Muscle of leg (tissue), 3 donors: ENCODE measurements at regions not wholly inside any gene's neighbourhood (a gene's known extent, or its start where the extent isn't known, plus 50 kb on each side); places are given as distances from the start of the nearest gene placed in this dataset.
"Not testable (repeated sequence)": the region's sequence is repeated elsewhere in the genome, so short reads cannot be mapped to it uniquely, and the experiment has no call there.

Experiments
- DNase-seq: peaks from one replicate; pipeline ENCODE4 v3.0.0; 2013
- H3K27ac ChIP-seq: one replicate; pipeline ENCODE4 v1.5.1; 2013; ENCODE audit warnings: mild to moderate bottlenecking, low read length, control low read depth
- H3K27me3 ChIP-seq: one replicate; pipeline ENCODE4 v1.6.1; 2013; ENCODE audit warnings: low read length; ENCODE audit not compliant: control insufficient read depth, insufficient read depth
- H3K36me3 ChIP-seq: one replicate; pipeline ENCODE4 v1.6.1; 2013; ENCODE audit warnings: low read length; ENCODE audit not compliant: control insufficient read depth, insufficient read depth
- H3K4me1 ChIP-seq: one replicate; pipeline ENCODE4 v1.6.1; 2013; ENCODE audit warnings: low read length; ENCODE audit not compliant: control insufficient read depth, insufficient read depth
- H3K4me3 ChIP-seq: one replicate; pipeline ENCODE4 v1.5.1; 2013; ENCODE audit warnings: low read length, control low read depth
- H3K9me3 ChIP-seq: replicated peaks from 2 replicates; pipeline ENCODE4 v1.6.1; 2013; ENCODE audit warnings: low read depth, low read length; ENCODE audit not compliant: control insufficient read depth
- WGBS: methylation state at CpG from one replicate; pipeline ENCODE4 v1.1.5; 2013; ENCODE audit warnings: missing lambda C conversion rate; ENCODE audit not compliant: insufficient coverage; 5-methylcytosine and 5-hydroxymethylcytosine counted together

DNA sequence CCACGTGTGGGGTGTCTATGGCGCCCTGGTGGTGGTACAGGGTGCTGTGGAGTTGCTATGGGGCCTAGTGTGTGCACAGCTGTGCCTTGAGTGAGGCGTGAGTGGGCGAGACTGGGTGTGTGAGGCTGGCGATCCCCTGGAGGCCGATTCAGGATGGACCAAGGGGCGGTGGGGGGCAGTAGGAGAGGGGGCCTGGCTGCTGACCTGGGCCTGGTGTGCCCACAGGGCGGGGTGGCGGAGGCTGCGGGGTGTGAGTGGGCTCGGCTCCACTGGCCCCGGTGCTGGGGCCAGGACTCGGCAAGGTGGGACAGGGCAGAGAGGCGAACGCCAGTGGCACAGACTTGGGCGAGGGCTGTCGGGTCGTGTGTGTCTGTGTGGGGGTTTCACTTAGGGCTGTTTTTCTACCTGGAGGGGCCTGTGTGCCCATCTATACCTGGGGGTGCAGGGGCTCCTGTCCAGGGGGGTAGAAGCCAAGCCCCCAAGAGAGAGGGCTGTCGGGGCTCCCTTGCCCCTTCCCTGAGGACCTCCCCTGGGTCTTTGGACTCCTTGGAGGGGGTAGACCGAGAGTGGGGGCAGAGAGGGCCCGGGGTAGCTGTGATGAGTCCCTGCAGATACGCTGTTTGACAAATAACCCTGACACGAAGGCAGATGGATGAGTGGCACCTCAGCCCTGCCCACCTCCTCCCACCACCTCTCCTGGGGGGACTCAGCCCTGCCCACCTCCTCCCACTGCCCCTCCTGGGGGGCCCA is 194.6 kb downstream of the TMEM121 start:
- H3K4me3 ChIP-seq, H3K27me3 ChIP-seq, DNase-seq, H3K4me1 ChIP-seq, H3K9me3 ChIP-seq, H3K36me3 ChIP-seq, H3K27ac ChIP-seq: not testable (repeated sequence)
- 75% methylated on average over 1 of the region's 23 CpGs for WGBS

GRCh38 chr14:105721602-105721970 is 195.2 kb downstream of the TMEM121 start:
- WGBS: no CpG with 5 or more reads among the region's 17 CpGs
- H3K36me3 ChIP-seq, H3K27me3 ChIP-seq, H3K4me1 ChIP-seq, H3K4me3 ChIP-seq, DNase-seq, H3K27ac ChIP-seq, H3K9me3 ChIP-seq: not testable (repeated sequence)

GRCh38 chr14:105721996-105722709 is 195.8 kb downstream of the TMEM121 start:
- H3K27ac ChIP-seq: not testable (repeated sequence)

DNA sequence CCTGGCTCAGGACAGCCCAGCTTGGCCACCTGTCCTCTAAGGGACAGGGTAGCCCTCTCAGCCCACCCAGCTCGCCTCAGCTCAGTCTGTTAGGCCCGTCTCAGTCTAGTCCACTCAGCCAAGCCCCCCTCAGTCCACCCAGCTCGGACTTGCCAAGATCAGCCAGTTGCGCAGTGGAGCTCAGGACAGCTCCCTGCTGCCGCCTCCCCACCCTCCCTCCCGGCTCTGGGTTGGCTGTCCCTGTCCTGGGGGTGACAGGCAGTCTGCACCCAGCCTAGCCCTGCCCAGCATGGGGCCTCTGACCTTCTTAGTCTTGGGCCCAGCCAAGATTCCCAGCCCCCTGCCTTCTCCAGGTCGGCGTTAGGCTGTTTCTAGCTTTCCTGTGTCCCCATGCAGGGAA is 196.9 kb downstream of the TMEM121 start:
- WGBS: 100% methylated on average over 2 of the region's 8 CpGs
- not testable (repeated sequence) for H3K4me1 ChIP-seq, DNase-seq, H3K9me3 ChIP-seq, H3K27me3 ChIP-seq, H3K36me3 ChIP-seq, H3K4me3 ChIP-seq, H3K27ac ChIP-seq

More at GRCh38 chr14:105721996-105722709, 195.8 kb downstream of the TMEM121 start:
- not testable (repeated sequence) for H3K9me3 ChIP-seq, DNase-seq, H3K4me3 ChIP-seq, H3K27me3 ChIP-seq, H3K4me1 ChIP-seq, H3K36me3 ChIP-seq
- 92% methylated on average over 15 of the region's 40 CpGs for WGBS

DNA sequence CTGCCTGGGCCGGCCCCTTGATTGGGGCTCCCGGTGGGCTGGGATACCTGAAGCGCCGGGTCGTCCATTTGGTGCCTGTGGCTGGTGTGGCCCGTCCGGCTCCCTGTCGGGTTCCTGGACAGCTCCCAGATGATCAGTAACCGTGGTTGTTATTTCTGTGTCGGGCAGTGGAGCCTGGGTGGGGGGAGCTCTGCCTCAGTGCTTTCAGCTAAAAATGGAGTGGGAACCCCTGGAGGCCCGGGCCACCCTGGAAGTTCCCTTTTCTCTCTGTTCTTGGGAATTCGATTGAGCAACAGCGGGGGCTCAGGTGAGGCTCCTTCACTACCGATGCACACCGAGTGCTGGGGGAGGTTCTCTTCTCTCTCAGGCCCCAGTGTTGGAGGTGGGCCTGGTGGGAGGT is 197.4 kb downstream of the TMEM121 start:
- H3K27me3 ChIP-seq, DNase-seq, H3K4me3 ChIP-seq, H3K36me3 ChIP-seq, H3K4me1 ChIP-seq, H3K9me3 ChIP-seq, H3K27ac ChIP-seq: not testable (repeated sequence)
- 81% methylated on average over 5 of the region's 15 CpGs for WGBS

GRCh38 chr14:105729825-105730368 is 203.5 kb downstream of the TMEM121 start:
- not testable (repeated sequence) for DNase-seq
- WGBS: no CpG with 5 or more reads among the region's 8 CpGs

GRCh38 chr14:105730731-105731130 is 204.3 kb downstream of the TMEM121 start:
- DNase-seq, H3K36me3 ChIP-seq, H3K27me3 ChIP-seq, H3K4me1 ChIP-seq, H3K9me3 ChIP-seq, H3K27ac ChIP-seq, H3K4me3 ChIP-seq: not testable (repeated sequence)
- no CpG with 5 or more reads among the region's 7 CpGs for whole genome bisulfite sequencing

More at GRCh38 chr14:105729825-105730368, 203.5 kb downstream of the TMEM121 start:
- not testable (repeated sequence) for H3K27ac ChIP-seq, H3K9me3 ChIP-seq, H3K4me1 ChIP-seq, H3K4me3 ChIP-seq, H3K36me3 ChIP-seq, H3K27me3 ChIP-seq

DNA sequence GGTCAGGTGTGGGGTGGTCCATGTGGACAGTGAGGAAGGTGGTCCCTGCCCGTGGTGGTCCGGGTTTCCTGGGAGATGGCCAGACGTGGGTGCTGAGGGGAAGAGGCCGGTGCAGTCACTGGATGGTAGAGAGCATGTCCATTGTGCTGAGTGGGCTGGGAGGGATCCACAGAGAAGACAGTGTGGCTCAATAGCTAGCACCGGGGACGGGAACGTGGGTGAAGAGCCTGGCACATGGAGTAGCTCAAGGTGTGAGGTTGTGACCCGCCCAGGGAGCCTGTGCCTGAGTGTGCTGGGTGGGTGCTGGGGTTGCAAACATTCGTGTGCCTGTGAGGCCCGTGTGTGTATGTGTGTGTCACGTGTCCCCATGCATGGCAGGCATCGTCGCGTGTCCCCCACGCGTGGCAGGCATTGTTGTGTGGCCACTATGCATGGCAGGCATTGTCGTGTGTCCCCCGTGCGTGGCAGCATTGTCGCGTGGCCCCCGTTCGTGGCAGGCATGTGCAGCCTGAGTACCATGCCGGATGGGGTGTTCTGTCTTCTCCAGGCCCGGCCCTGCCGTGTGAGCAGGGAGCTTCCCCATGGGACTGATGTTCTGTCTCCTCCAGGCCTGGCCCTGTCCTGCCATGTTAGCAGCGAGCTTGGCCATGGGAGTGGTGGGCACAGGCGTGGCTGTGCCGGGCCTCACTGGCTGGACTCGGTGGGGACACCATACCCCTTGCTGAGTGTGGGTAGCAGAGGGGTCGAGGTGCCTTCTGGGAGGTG is 205.0 kb downstream of the TMEM121 start:
- DNase-seq, H3K9me3 ChIP-seq, H3K36me3 ChIP-seq, H3K27me3 ChIP-seq, H3K27ac ChIP-seq, H3K4me3 ChIP-seq, H3K4me1 ChIP-seq: not testable (repeated sequence)
- 74% methylated on average over 28 of the region's 31 CpGs for WGBS

DNA sequence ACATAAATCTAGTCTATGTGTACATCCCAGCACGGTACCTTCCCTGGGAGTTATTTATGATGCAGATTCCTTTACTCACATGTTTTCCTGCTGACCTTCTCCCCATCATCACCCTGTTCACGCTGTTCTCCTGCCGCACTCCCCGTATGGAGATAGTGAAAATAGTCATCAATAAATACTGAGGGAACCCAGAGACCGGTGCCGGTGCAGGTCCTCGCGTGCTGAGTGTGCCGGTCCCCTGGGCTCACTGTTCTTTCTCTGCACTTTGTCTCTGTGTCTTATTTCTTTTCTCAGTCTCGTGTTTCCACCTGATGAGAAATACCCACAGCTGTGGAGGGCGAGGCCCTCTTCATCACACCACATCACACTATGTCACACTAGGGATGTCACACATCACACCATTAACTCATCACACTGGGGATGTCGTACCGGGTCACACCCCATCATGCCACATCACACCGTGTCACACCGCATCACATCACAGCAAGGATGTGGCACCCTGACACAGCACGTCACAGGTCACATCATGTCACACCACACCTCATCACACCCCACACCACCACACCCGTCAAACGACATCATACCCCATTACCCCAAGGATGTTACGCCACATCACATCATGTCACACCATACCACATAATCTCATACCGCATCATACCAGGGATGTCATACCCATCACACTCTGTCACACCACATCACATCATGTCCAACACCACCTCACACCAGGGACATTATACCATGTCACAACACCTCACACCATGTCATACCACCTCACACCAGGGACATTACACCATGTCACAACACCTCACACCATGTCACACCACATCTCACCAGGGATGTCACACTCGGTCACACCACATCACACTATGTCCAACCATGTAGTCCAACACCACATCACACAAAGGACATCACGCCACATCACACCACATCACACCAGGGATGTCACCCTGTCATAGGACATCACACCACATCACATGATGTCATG is 207.0 kb downstream of the TMEM121 start:
- WGBS: 89% methylated on average over 19 of the region's 22 CpGs
- Histone ChIP-seq H3K27ac (no peak overlapping the region), H3K4me1 (no peaks in the 10 kb centered on the region), H3K36me3 (no peaks in the 10 kb centered on the region), H3K4me3 (no peak overlapping the region), H3K9me3 (peaks cover 15% of the 10 kb centered on the region), H3K27me3 (no peaks in the 10 kb centered on the region)
- no peak for DNase-seq
